MCF 10A (cell line): ENCODE measurements at regions not wholly inside any gene's neighbourhood (a gene's known extent, or its start where the extent isn't known, plus 50 kb on each side); places are given as distances from the start of the nearest gene placed in this dataset.

Experiments
- BruUV-seq: library from RNA; stranded (reverse); fragments of 400-500 nt; replicated peaks from 2 replicates; lab custom pipeline; 2021; lab: Mats Ljungman, UMichigan
- CTCF ChIA-PET: fragments of 300-600 bp; sonication (Branson Sonifier 250); formaldehyde crosslinking; extraction: SDS; loops from one replicate; lab custom pipeline; 2021; ENCODE audit warnings: antibody characterized with exemption, inconsistent platforms; lab: Yijun Ruan, JAX
- POLR2A ChIA-PET: fragments of 300-600, 350-650 bp; sonication (Branson Sonifier 250); formaldehyde crosslinking; extraction: SDS; loops from one replicate; lab custom pipeline; 2020; ENCODE audit warnings: antibody characterized with exemption, inconsistent platforms; lab: Yijun Ruan, JAX
- DNase-seq: peaks from one replicate; pipeline ENCODE4 v3.0.0-alpha.2; 2018; ENCODE audit not compliant: unreplicated experiment
- H3K27ac Mint-ChIP-seq: one replicate; pipeline ENCODE4 v1.8.0; 2022; ENCODE audit warnings: mild to moderate bottlenecking, low read depth, mixed read lengths; ENCODE audit not compliant: unreplicated experiment
- H3K27me3 Mint-ChIP-seq: one replicate; pipeline ENCODE4 v1.8.0; 2022; ENCODE audit warnings: mixed read lengths; ENCODE audit not compliant: insufficient read depth, unreplicated experiment
- H3K36me3 Mint-ChIP-seq: one replicate; pipeline ENCODE4 v1.8.0; 2022; ENCODE audit warnings: mild to moderate bottlenecking, moderate library complexity, mixed read lengths; ENCODE audit not compliant: insufficient read depth, unreplicated experiment
- H3K4me1 Mint-ChIP-seq: one replicate; pipeline ENCODE4 v1.8.0; 2022; ENCODE audit warnings: mixed read lengths; ENCODE audit not compliant: insufficient read depth, unreplicated experiment
- H3K4me3 Mint-ChIP-seq: one replicate; pipeline ENCODE4 v1.8.0; 2022; ENCODE audit warnings: mild to moderate bottlenecking, moderate library complexity, mixed read lengths; ENCODE audit not compliant: unreplicated experiment
- H3K9me3 Mint-ChIP-seq: one replicate; pipeline ENCODE4 v1.8.0; 2022; ENCODE audit warnings: mixed read lengths; ENCODE audit not compliant: unreplicated experiment
- intact Hi-C: fragments of 100-400 bp; cut with micrococcal nuclease; formaldehyde crosslinking; loops from 2 replicates; pipeline ENCODE4 v1.14.1; 2022
- TF ChIP-seq, protein P1 (sequence below): fragments of 200-600 bp; IDR thresholded peaks from one replicate; pipeline ENCODE4 v1.8.0; 2022; ENCODE audit warnings: antibody characterized with exemption, mild to moderate bottlenecking; ENCODE audit not compliant: unreplicated experiment

DNA sequence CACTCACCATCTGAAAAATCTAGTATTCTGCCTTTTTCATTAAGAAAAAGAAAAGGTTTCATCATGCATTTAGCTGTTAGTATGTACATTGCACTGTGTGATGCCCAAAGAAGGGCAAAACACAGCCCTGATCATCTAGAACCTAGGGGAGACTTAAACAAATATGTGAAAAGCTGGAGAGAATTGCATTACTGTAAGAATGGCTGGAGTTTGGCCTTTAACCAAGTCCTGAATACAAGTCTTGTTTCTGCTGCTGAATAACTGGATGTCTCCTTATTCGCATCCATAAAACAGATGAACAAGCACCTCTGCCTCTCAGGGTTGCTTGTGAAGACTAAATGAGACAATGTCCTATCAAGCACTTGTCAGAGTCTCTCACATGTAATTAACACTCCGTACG lies 233.4 kb upstream of the LRTM1 start:
- ChIA-PET POLR2A (interaction anchor here (1.7 kb wide), 1 partner anchor 9 kb away, joined by 7 read pairs; no protein-coding TSS in a partner anchor), CTCF (interaction anchor here (0.5 to 1.0 kb wide), 4 partner anchors 20 to 293 kb away, joined by 3 to 5 read pairs (median 3); no protein-coding TSS in a partner anchor)
- Mint-ChIP-seq H3K27ac (peak overlapping the region; percentile 86), H3K4me3 (no peak overlapping the region), H3K4me1 (peaks cover 52% of the 10 kb centered on the region), H3K27me3 (no peaks in the 10 kb centered on the region), H3K36me3 (no peaks in the 10 kb centered on the region), H3K9me3 (peaks cover 8% of the 10 kb centered on the region)
- BruUV-seq, result no TSS peak
- DNase-seq, result no peak
- TF ChIP-seq, protein P1, sequence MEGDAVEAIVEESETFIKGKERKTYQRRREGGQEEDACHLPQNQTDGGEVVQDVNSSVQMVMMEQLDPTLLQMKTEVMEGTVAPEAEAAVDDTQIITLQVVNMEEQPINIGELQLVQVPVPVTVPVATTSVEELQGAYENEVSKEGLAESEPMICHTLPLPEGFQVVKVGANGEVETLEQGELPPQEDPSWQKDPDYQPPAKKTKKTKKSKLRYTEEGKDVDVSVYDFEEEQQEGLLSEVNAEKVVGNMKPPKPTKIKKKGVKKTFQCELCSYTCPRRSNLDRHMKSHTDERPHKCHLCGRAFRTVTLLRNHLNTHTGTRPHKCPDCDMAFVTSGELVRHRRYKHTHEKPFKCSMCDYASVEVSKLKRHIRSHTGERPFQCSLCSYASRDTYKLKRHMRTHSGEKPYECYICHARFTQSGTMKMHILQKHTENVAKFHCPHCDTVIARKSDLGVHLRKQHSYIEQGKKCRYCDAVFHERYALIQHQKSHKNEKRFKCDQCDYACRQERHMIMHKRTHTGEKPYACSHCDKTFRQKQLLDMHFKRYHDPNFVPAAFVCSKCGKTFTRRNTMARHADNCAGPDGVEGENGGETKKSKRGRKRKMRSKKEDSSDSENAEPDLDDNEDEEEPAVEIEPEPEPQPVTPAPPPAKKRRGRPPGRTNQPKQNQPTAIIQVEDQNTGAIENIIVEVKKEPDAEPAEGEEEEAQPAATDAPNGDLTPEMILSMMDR, result no peak
- intact Hi-C loops, result loop anchor here (10.0 kb wide), 1 partner anchor 734 kb away; no protein-coding TSS in a partner anchor

DNA sequence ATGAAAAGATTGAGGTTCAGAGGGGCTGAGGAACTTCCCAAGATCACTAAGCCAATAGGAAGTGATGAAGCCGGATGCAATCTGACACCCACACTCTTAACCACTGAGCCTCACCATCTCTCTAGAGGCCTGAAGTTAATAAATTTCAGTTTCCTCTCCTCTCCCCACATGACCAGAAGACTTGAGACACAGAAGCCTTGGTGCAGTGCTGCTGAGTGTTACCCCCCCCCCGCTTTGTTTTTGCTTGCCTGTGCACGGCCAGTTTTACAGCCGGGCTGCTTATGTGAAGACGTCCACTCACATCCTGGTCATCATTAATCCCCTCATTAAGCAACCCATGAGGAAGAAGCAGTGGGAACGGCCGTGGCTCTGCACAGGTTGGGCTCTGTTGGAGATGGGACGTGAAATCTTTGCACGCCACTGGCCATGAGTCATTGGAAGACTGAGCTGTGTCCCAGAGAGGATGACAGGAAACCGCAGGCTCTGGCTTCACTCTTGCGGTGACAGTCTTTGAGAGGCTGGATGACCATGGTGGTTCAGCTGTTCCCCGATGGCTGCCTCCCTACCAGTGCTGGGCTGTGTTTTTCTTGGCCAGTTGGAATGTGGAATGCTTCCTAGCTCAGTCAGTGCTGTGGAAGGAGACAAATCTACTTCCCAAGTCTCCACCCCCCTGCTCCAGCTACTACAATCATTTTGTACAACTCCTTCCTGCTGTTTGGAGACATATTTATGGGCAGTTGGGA lies 232.6 kb upstream of the LRTM1 start:
- no peaks in the 10 kb centered on the region for H3K27me3 Mint-ChIP-seq

DNA sequence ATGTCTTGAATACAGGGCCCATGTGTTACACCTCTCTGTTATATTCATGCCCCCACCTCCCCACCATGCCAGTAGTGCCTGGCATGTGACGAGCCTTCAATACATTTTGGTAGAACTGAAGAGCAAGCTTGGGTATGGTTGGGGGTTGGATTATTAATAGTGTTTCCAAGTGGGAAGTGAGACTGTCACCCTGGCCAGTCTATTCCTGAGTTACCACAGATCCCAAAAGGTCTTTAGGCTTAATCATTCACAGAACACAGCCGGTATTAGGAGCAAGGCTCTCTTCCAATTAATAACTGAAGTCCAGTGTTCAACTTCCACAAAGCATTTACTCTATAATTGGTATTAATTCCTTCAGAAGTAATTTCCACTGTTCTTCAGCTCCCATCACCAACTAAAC lies 231.9 kb upstream of the LRTM1 start:
- CTCF ChIA-PET, result no interaction called here
- no peak overlapping the region for H3K4me3 Mint-ChIP-seq
- POLR2A ChIA-PET, result no interaction called here

More for the DNA sequence above, 232.6 kb upstream of the LRTM1 start:
- BruUV-seq, result no TSS peak
- Mint-ChIP-seq H3K36me3 (no peaks in the 10 kb centered on the region), H3K27ac (peak overlapping the region; percentile 86), H3K4me1 (peaks cover 52% of the 10 kb centered on the region), H3K9me3 (peaks cover 8% of the 10 kb centered on the region), H3K4me3 (peak overlapping the region; percentile 28)
- ChIA-PET CTCF (interaction anchor here (0.5 to 0.8 kb wide), 3 partner anchors 20 to 1569 kb away, joined by 3 to 5 read pairs (median 3); no protein-coding TSS in a partner anchor), POLR2A (interaction anchor here (1.0 to 1.7 kb wide), 2 partner anchors 10 to 278 kb away, joined by 3 to 7 read pairs; no protein-coding TSS in a partner anchor)
- TF ChIP-seq, protein P1, result no peak
- intact Hi-C loops, result loop anchor here (1.0 to 10.0 kb wide), 2 partner anchors 9 to 734 kb away; no protein-coding TSS in a partner anchor
- DNase-seq, result peak; percentile 97

DNA sequence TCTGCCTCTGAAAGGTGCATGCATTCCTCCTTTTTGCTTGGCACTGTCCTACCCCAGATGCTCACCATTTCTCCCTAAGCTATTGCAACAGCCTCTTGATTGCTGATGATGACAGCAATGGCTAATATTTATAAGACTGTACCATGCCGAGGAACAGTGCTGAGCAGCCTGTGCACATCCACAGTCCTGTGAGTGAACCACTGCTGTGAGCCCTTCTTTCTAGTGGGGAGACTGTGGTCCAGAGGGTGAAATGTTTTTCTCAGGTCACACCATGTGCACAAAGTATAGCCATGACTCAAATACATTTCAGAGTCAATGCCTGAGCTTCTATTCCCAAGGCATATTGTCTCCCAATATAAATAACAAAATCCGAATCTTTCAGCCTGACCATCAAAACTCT lies 231.2 kb upstream of the LRTM1 start:
- H3K9me3 Mint-ChIP-seq, result peaks cover 8% of the 10 kb centered on the region
- peaks cover 52% of the 10 kb centered on the region for H3K4me1 Mint-ChIP-seq
- CTCF ChIA-PET, result no interaction called here
- H3K27me3 Mint-ChIP-seq, result no peaks in the 10 kb centered on the region
- DNase-seq, result no peak
- no peaks in the 10 kb centered on the region for H3K36me3 Mint-ChIP-seq
- no peak overlapping the region for H3K4me3 Mint-ChIP-seq
- POLR2A ChIA-PET, result no interaction called here
- TF ChIP-seq, protein P1, result no peak
- BruUV-seq, result no TSS peak
- H3K27ac Mint-ChIP-seq, result no peak overlapping the region
- intact Hi-C loops, result no loop called here

More for the DNA sequence above, 231.9 kb upstream of the LRTM1 start:
- TSS peak; percentile 69 for BruUV-seq
- DNase-seq, result no peak
- TF ChIP-seq, protein P1, result no peak
- H3K36me3 Mint-ChIP-seq, result no peaks in the 10 kb centered on the region
- H3K4me1 Mint-ChIP-seq, result peaks cover 52% of the 10 kb centered on the region
- H3K27me3 Mint-ChIP-seq, result no peaks in the 10 kb centered on the region
- peaks cover 8% of the 10 kb centered on the region for H3K9me3 Mint-ChIP-seq
- H3K27ac Mint-ChIP-seq, result peak overlapping the region; percentile 86
- intact Hi-C loops, result loop anchor here (1.0 to 10.0 kb wide), 2 partner anchors 10 to 735 kb away; no protein-coding TSS in a partner anchor
